Endothelial cell of umbilical vein (primary cell): ENCODE measurements at regions not wholly inside any gene's neighbourhood (a gene's known extent, or its start where the extent isn't known, plus 50 kb on each side); places are given as distances from the start of the nearest gene placed in this dataset.

Source experiments
- BruUV-seq: library from RNA; stranded (reverse); fragments of 400-500 nt; replicated peaks from 2 replicates; lab custom pipeline; 2021; lab: Mats Ljungman, UMichigan
- CTCF ChIA-PET: fragments of 300-600, 350-600 bp; sonication (Branson Sonifier 250); formaldehyde crosslinking; loops from one replicate; lab custom pipeline; 2021; ENCODE audit warnings: antibody characterized with exemption, inconsistent platforms; lab: Charles Lee
- POLR2A ChIA-PET: fragments of 300-600, 350-600 bp; sonication (Branson Sonifier 250); formaldehyde crosslinking; loops from one replicate; lab custom pipeline; 2021; ENCODE audit warnings: antibody characterized with exemption, inconsistent platforms; lab: Charles Lee
- DNase-seq: peaks from one replicate; pipeline ENCODE4 v3.0.0-alpha.2; 2011; ENCODE audit warnings: low read depth, low spot score
- FAIRE-seq: peaks from 2 replicates; lab custom pipeline; 2011; peaks lifted over from hg19 to GRCh38; lab: Jason Lieb, UNC
- H2AFZ ChIP-seq: 2 replicates; pipeline ENCODE4 v1.6.0; 2012; ENCODE audit warnings: low read depth, low read length, control low read depth, inconsistent platforms
- H3K27ac ChIP-seq: 2 replicates; pipeline ENCODE4 v1.5.1; 2011; ENCODE audit warnings: low read depth, mild to moderate bottlenecking, control low read depth, low read length, moderate library complexity; ENCODE audit not compliant: insufficient read depth
- H3K27me3 ChIP-seq, 2 experiments: 2 replicates each; pipeline versions ENCODE4 v1.6.0 to v1.6.1; 2011; ENCODE audit warnings: low read length in 2 of 2, mixed read lengths in 1 of 2; ENCODE audit not compliant: control insufficient read depth in 2 of 2, insufficient read depth in 2 of 2
- H3K36me3 ChIP-seq, 2 experiments: 2 replicates in 1 of 2; 3 replicates in 1 of 2; pipeline ENCODE4 v1.5.1; 2011; ENCODE audit warnings: low read length in 2 of 2, mild to moderate bottlenecking in 1 of 2, moderate library complexity in 1 of 2; ENCODE audit not compliant: control insufficient read depth in 2 of 2, insufficient read depth in 2 of 2; ENCODE audit errors: extremely low read depth in 1 of 2
- H3K4me1 ChIP-seq: 3 replicates; pipeline ENCODE4 v1.5.1; 2011; ENCODE audit warnings: mild to moderate bottlenecking, low read length; ENCODE audit not compliant: control insufficient read depth, insufficient read depth; ENCODE audit errors: extremely low read depth
- H3K4me2 ChIP-seq: 2 replicates; pipeline ENCODE4 v1.6.1; 2011; ENCODE audit warnings: low read length, control low read depth, mixed read lengths; ENCODE audit not compliant: insufficient read depth
- H3K4me3 ChIP-seq, 3 experiments: fragments of 200-600 bp in 1 of 3; sonication (generic), shearing (Covaris generic) in 1 of 3; replicated peaks in 1 of 3; 2 replicates each; pipeline ENCODE4 v1.5.1; 2011 to 2016; ENCODE audit warnings: control low read depth in 3 of 3, low read length in 3 of 3, mild to moderate bottlenecking in 2 of 3, inconsistent platforms in 1 of 3, low read depth in 1 of 3, moderate library complexity in 1 of 3; ENCODE audit not compliant: insufficient read depth in 1 of 3
- H3K79me2 ChIP-seq: 2 replicates; pipeline ENCODE4 v1.6.0; 2012; ENCODE audit warnings: low read length, inconsistent platforms; ENCODE audit not compliant: control insufficient read depth, insufficient read depth
- H3K9ac ChIP-seq: replicated peaks from 2 replicates; pipeline ENCODE3; 2011; ENCODE audit warnings: low read length, control low read depth; ENCODE audit not compliant: insufficient read depth; ENCODE audit errors: extremely low read depth
- H3K9me1 ChIP-seq: replicated peaks from 3 replicates; pipeline ENCODE4 v1.6.0; 2011; ENCODE audit warnings: mild to moderate bottlenecking, low read length; ENCODE audit not compliant: control insufficient read depth, insufficient read depth; ENCODE audit errors: extremely low read depth
- H3K9me3 ChIP-seq: replicated peaks from 2 replicates; pipeline ENCODE4 v1.5.1; 2012; ENCODE audit warnings: low read length, inconsistent platforms; ENCODE audit not compliant: control insufficient read depth, insufficient read depth
- H4K20me1 ChIP-seq: replicated peaks from 2 replicates; pipeline ENCODE3; 2011; ENCODE audit warnings: mild to moderate bottlenecking, low read length; ENCODE audit not compliant: control insufficient read depth, insufficient read depth; ENCODE audit errors: extremely low read depth
- EZH2 ChIP-seq: IDR thresholded peaks from 2 replicates; pipeline ENCODE4 v1.6.1; 2012; ENCODE audit warnings: borderline replicate concordance, low read depth, mild to moderate bottlenecking, moderate library complexity, low read length, inconsistent platforms; ENCODE audit not compliant: severe bottlenecking
- FOS ChIP-seq: IDR thresholded peaks from 2 replicates; pipeline ENCODE4 v1.6.1; 2011; ENCODE audit warnings: mild to moderate bottlenecking, low read length, moderate library complexity, borderline replicate concordance; ENCODE audit not compliant: insufficient read depth
- GATA2 ChIP-seq: IDR thresholded peaks from 2 replicates; pipeline ENCODE4 v1.7.0; 2011; ENCODE audit warnings: low read depth, mild to moderate bottlenecking, moderate library complexity, mixed read lengths, low read length; ENCODE audit not compliant: insufficient read length, insufficient read depth
- JUN ChIP-seq: IDR thresholded peaks from 2 replicates; pipeline ENCODE4 v1.6.1; 2011; ENCODE audit warnings: borderline replicate concordance, low read depth; ENCODE audit not compliant: insufficient read length, insufficient read depth
- MYC ChIP-seq: IDR thresholded peaks from one replicate; pipeline ENCODE4 v1.6.1; 2011; ENCODE audit warnings: mild to moderate bottlenecking, low read depth, low read length
- POLR2A ChIP-seq: IDR thresholded peaks from 2 replicates; pipeline ENCODE4 v1.6.1; 2012; ENCODE audit warnings: low read depth, mild to moderate bottlenecking, control low read depth, low read length
- POLR2AphosphoS5 ChIP-seq: IDR thresholded peaks from 2 replicates; pipeline ENCODE4 v1.6.1; 2012; ENCODE audit warnings: low read depth, mild to moderate bottlenecking, control low read depth, low read length, moderate library complexity; ENCODE audit not compliant: insufficient read depth
- dilution Hi-C: fragments of 300-500 bp; cut with MboI; formaldehyde crosslinking; loops from one replicate; pipeline ENCODE4 v1.15.0; 2019; ENCODE audit warnings: low sequenced_read_pairs; ENCODE audit not compliant: extremely low pct_ligation_motif_present
- intact Hi-C: fragments of 100-400 bp; cut with micrococcal nuclease; formaldehyde crosslinking; loops from one replicate; pipeline ENCODE4 v1.10.0; 2022
- TF ChIP-seq, protein P1 (sequence below): IDR thresholded peaks from 2 replicates; pipeline ENCODE4 v1.6.1; 2011; ENCODE audit not compliant: insufficient read depth, insufficient read length
- TF ChIP-seq, protein P2 (sequence below), 2 donors: IDR thresholded peaks; 1 replicate in 1 of 2; 2 replicates in 1 of 2; pipeline ENCODE4 v1.5.1; 2011; ENCODE audit warnings: low read length in 2 of 2, mild to moderate bottlenecking in 2 of 2, moderate library complexity in 2 of 2, control low read depth in 1 of 2, inconsistent platforms in 1 of 2, low read depth in 1 of 2; ENCODE audit not compliant: insufficient read depth in 1 of 2; ENCODE audit errors: extremely low read depth in 1 of 2

DNA sequence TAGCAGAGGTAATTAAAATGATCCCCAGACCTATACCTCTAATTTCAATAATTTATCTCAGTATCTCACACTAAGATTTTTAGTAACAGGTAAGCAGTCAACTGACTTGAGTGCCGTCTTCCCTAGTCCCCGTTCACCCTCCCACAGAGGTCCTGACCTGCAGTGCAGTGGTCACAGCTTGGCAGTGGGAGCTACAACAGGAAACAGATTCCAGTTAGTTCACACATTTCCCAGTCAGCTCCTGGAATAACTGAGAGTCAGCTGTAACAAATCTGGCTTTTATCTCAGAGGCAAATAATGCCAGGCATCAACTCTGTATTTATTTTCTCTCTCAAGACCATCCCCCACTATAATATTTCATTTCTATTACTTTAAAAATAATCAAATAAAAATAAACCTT lies 308.2 kb downstream of the ATP23 start:
- Histone ChIP-seq H3K4me1 (peaks cover 19% of the 10 kb centered on the region), H2AFZ (no peak overlapping the region), H3K4me2 (no peak overlapping the region), H3K27me3 (no peaks in the 10 kb centered on the region), H3K36me3 (no peaks in the 10 kb centered on the region), H4K20me1 (no peaks in the 10 kb centered on the region), H3K9me1 (no peaks in the 10 kb centered on the region), H3K9me3 (no peaks in the 10 kb centered on the region), H3K79me2 (no peaks in the 10 kb centered on the region), H3K4me3 (no peak overlapping the region), H3K9ac (no peak overlapping the region), H3K27ac (no peak overlapping the region)
- ChIA-PET CTCF (no interaction called here), POLR2A (no interaction called here)
- intact Hi-C loops = no loop called here
- DNase-seq (peak; percentile 67), FAIRE-seq (no peak)
- TF ChIP-seq JUN (no peak), EZH2 (no peak), FOS (no peak), POLR2A (no peak), POLR2AphosphoS5 (no peak), GATA2 (no peak), MYC (no peak)
- TF ChIP-seq, protein P1, sequence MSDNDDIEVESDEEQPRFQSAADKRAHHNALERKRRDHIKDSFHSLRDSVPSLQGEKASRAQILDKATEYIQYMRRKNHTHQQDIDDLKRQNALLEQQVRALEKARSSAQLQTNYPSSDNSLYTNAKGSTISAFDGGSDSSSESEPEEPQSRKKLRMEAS = no peak
- BruUV-seq = no TSS peak
- dilution Hi-C loops = no loop called here

DNA sequence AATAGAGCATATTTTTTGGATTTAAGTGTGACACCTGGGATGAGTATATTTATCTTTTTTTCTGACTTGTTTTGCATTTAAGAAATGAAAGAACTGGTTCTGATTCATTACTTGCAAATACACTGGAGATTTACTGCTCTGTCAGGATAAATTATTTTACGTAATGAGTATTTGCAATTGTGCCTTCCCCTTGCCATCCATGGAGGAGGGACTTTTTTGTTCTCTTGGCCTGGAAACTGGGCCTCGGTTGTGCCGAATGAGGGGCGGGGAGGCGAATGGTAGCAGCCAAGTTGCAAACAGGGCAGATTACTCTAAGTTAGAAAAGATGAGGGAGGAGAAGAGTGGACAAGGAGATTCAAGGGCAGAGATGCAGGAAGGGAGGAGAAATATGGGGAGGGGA lies 308.7 kb downstream of the ATP23 start:
- H2AFZ ChIP-seq = no peak overlapping the region
- ChIA-PET CTCF (no interaction called here), POLR2A (no interaction called here)

More for the DNA sequence above, 308.7 kb downstream of the ATP23 start:
- Histone ChIP-seq H3K9me1 (no peaks in the 10 kb centered on the region), H3K9me3 (no peaks in the 10 kb centered on the region), H3K79me2 (no peaks in the 10 kb centered on the region), H3K27ac (no peak overlapping the region), H3K4me3 (no peak overlapping the region), H3K4me1 (peaks cover 19% of the 10 kb centered on the region), H4K20me1 (no peaks in the 10 kb centered on the region), H3K4me2 (no peak overlapping the region), H3K27me3 (no peaks in the 10 kb centered on the region), H3K36me3 (no peaks in the 10 kb centered on the region), H3K9ac (no peak overlapping the region)
- TF ChIP-seq GATA2 = no peak
- no peak for TF ChIP-seq JUN
- TF ChIP-seq MYC = no peak
- TF ChIP-seq POLR2A = no peak
- TF ChIP-seq, protein P2, sequence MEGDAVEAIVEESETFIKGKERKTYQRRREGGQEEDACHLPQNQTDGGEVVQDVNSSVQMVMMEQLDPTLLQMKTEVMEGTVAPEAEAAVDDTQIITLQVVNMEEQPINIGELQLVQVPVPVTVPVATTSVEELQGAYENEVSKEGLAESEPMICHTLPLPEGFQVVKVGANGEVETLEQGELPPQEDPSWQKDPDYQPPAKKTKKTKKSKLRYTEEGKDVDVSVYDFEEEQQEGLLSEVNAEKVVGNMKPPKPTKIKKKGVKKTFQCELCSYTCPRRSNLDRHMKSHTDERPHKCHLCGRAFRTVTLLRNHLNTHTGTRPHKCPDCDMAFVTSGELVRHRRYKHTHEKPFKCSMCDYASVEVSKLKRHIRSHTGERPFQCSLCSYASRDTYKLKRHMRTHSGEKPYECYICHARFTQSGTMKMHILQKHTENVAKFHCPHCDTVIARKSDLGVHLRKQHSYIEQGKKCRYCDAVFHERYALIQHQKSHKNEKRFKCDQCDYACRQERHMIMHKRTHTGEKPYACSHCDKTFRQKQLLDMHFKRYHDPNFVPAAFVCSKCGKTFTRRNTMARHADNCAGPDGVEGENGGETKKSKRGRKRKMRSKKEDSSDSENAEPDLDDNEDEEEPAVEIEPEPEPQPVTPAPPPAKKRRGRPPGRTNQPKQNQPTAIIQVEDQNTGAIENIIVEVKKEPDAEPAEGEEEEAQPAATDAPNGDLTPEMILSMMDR (IDR thresholded peaks at IDR 0.05; ENCODE audit: extremely low read depth in 1 of 2, insufficient read depth in 1 of 2, low read depth in 1 of 2, low read length in 2 of 2) = no peak
- TF ChIP-seq EZH2 = no peak
- TF ChIP-seq POLR2AphosphoS5 = no peak
- no peak for TF ChIP-seq FOS
- TF ChIP-seq, protein P1 = no peak
- DNase-seq (no peak), FAIRE-seq (no peak)
- no TSS peak for BruUV-seq
- dilution Hi-C loops = no loop called here
- intact Hi-C loops = no loop called here
